ENCODE measurements at regions not wholly inside any gene's neighbourhood (a gene's known extent, or its start where the extent isn't known, plus 50 kb on each side); places are given as distances from the start of the nearest gene placed in this dataset.

GRCh38 chr3:30156586-30157498, 449.6 kb upstream of the TGFBR2 start:
- Histone ChIP-seq H3K36me3 (no peaks in the 10 kb centered on the region), H3K4me3 (no peak overlapping the region), H3K27ac (no peak overlapping the region), H3K9me3 (no peaks in the 10 kb centered on the region), H3K4me1 (no peaks in the 10 kb centered on the region), H3K27me3 (no peaks in the 10 kb centered on the region)
- WGBS (ENCODE audit: insufficient coverage, low coverage, low lambda C conversion rate, missing lambda C conversion rate) = 75% methylated on average over 4 of the region's 4 CpGs
- intact Hi-C loops (cut with DNase I) = no loop called here
- TF ChIP-seq POLR2A (IDR thresholded peaks at IDR 0.05) = no peak
- no peak for TF ChIP-seq CTCF (IDR thresholded peaks at IDR 0.05)
- DNase-seq (no peak), ATAC-seq (peak in 3 of 4 donors; percentile 36 to 64 (median 64))

GRCh38 chr3:30161375-30161774, 445.0 kb upstream of the TGFBR2 start:
- DNase-seq = no peak
- intact Hi-C loops (cut with DNase I) = no loop called here
- H3K27me3 ChIP-seq = no peaks in the 10 kb centered on the region
- ATAC-seq = peak; percentile 44 to 75 (median 60)
- no peak overlapping the region for H3K27ac ChIP-seq
- no peaks in the 10 kb centered on the region for H3K9me3 ChIP-seq
- H3K36me3 ChIP-seq = no peaks in the 10 kb centered on the region
- no peaks in the 10 kb centered on the region for H3K4me1 ChIP-seq
- no peak for TF ChIP-seq POLR2A (IDR thresholded peaks at IDR 0.05)
- no peak for TF ChIP-seq CTCF (IDR thresholded peaks at IDR 0.05)
- H3K4me3 ChIP-seq = no peak overlapping the region
- WGBS (ENCODE audit: insufficient coverage, low coverage, low lambda C conversion rate, missing lambda C conversion rate) = 49% methylated on average over 6 of the region's 6 CpGs

GRCh38 chr3:30162579-30162978, 443.8 kb upstream of the TGFBR2 start:
- WGBS (ENCODE audit: insufficient coverage, low coverage, low lambda C conversion rate, missing lambda C conversion rate) = 80% methylated on average over 3 of the region's 3 CpGs
- DNase-seq = no peak

GRCh38 chr3:30166535-30166934, 439.9 kb upstream of the TGFBR2 start:
- TF ChIP-seq POLR2A (IDR thresholded peaks at IDR 0.05) = no peak
- ATAC-seq = no peak

More at GRCh38 chr3:30162579-30162978, 443.8 kb upstream of the TGFBR2 start:
- Histone ChIP-seq H3K9me3 (no peaks in the 10 kb centered on the region), H3K4me1 (no peaks in the 10 kb centered on the region), H3K27me3 (no peaks in the 10 kb centered on the region), H3K4me3 (no peak overlapping the region), H3K27ac (no peak overlapping the region), H3K36me3 (no peaks in the 10 kb centered on the region)
- intact Hi-C loops (cut with DNase I) = no loop called here
- TF ChIP-seq POLR2A (IDR thresholded peaks at IDR 0.05) (no peak), CTCF (IDR thresholded peaks at IDR 0.05) (no peak)
- ATAC-seq = no peak

GRCh38 chr3:30167541-30168011, 438.8 kb upstream of the TGFBR2 start:
- Histone ChIP-seq H3K4me1 (peaks cover 0 to 13% (median 5%) of the 10 kb centered on the region in 4 donors), H3K36me3 (no peaks in the 10 kb centered on the region), H3K4me3 (no peak overlapping the region), H3K9me3 (no peaks in the 10 kb centered on the region), H3K27me3 (no peaks in the 10 kb centered on the region), H3K27ac (no peak overlapping the region)
- no peak for TF ChIP-seq POLR2A (IDR thresholded peaks at IDR 0.05)
- TF ChIP-seq CTCF (IDR thresholded peaks at IDR 0.05) = no peak
- WGBS (ENCODE audit: insufficient coverage, low coverage, low lambda C conversion rate, missing lambda C conversion rate) = 61% methylated on average over 3 of the region's 3 CpGs
- intact Hi-C loops (cut with DNase I) = no loop called here
- DNase-seq (no peak), ATAC-seq (no peak)

More at GRCh38 chr3:30166535-30166934, 439.9 kb upstream of the TGFBR2 start:
- intact Hi-C loops (cut with DNase I) = no loop called here
- WGBS (ENCODE audit: insufficient coverage, low coverage, low lambda C conversion rate, missing lambda C conversion rate) = 70% methylated on average over 3 of the region's 4 CpGs
- H3K36me3 ChIP-seq = no peaks in the 10 kb centered on the region
- no peak overlapping the region for H3K4me3 ChIP-seq
- peaks cover 0 to 12% (median 4%) of the 10 kb centered on the region in 4 donors for H3K4me1 ChIP-seq
- H3K27me3 ChIP-seq = no peaks in the 10 kb centered on the region
- H3K27ac ChIP-seq = no peak overlapping the region
- H3K9me3 ChIP-seq = no peaks in the 10 kb centered on the region
- no peak for DNase-seq
